Pons (tissue), 1 donor: ENCODE measurements at regions not wholly inside any gene's neighbourhood (a gene's known extent, or its start where the extent isn't known, plus 50 kb on each side); places are given as distances from the start of the nearest gene placed in this dataset.
"Not testable (repeated sequence)": the region's sequence is repeated elsewhere in the genome, so short reads cannot be mapped to it uniquely, and the experiment has no call there.

ENCODE experiments used
- DNase-seq: peaks from one replicate; pipeline ENCODE4 v3.0.0-alpha.2; 2016; ENCODE audit warnings: low spot score

- DNase-seq, result no peak
Observed at GRCh38 chr5:85545129-85545528, 1072.6 kb upstream of the COX7C start.

DNA sequence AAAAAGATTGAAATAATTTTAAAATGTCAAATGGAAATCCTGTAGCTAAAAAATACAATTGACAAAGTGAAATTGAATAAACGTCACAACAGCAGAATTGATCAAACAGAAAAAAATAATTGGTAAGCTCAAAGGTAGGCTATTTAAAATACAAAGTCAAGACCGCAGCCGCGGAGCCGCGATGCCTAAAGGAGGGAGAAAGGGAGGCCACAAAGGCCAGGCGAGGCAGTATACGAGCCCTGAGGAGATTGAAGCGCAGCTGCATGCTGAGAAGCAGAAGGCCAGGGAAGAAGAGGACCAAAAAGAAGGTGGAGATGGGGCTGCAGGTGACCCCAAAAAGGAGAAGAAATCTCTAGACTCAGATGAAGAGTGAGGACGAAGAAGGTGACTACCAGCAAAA lies 1068.5 kb upstream of the COX7C start:
- DNase-seq, result no peak

GRCh38 chr5:85549836-85550599 lies 1067.7 kb upstream of the COX7C start:
- DNase-seq, result no peak

DNA sequence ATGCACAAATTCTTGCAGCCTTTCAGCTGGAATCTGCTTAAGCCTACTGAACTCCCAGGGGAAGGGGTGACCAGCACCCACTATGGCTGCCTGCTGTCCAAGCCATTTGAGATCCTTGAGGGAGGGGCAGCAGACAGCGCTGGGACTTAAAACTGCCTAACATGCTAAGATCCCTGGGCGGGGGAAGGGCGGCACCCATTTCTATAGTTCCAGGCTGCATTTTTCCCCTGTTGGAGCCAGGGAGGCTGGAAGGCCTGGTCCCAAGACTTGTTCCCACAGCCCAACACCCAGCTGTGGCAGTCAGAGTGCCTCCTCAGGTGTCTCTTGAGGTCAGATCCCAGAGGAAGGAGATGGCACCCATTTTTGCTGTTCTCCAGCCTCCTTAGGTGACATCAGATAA lies 1061.3 kb upstream of the COX7C start:
- DNase-seq, result no peak

DNA sequence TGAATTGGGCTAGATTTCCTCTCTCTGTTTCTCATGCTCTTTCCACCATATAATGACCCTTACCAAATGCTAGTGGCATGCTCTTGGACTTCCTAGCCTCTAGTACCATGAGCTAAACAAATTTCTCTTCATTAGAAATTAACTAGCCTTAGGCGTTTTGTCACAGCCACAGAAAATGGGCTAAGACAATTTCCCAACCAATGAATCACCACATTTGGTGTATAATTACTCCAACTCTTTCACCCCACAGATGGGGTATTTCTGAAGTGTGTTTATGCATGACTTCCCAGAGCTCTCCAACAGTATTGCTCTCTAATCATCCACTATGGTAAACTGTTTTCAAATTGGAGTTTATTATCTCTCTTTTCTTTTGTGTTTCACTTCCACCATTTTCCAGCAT lies 1041.1 kb upstream of the COX7C start:
- DNase-seq, result no peak

- not testable (repeated sequence) for DNase-seq
Observed at GRCh38 chr5:85587806-85588205, 1029.9 kb upstream of the COX7C start.

DNA sequence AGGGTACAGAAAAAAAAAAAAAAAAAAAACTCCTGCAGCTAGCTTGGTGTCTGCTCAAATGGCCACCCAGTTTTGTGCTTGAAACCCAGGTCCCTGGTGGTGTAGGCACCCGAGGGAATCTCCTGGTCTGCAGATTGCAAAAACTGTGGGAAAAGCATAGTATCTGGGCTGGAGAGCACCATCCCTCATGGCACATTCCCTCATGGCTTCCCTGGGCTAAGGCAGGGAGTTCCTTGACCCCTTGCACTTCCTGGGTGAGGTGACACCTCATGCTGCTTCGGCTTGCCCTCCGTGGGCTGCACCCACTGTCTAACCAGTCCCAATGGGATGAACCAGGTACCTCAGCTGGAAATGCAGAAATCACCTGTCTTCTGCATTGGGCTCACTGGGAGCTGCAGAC lies 1029.5 kb upstream of the COX7C start:
- not testable (repeated sequence) for DNase-seq

DNA sequence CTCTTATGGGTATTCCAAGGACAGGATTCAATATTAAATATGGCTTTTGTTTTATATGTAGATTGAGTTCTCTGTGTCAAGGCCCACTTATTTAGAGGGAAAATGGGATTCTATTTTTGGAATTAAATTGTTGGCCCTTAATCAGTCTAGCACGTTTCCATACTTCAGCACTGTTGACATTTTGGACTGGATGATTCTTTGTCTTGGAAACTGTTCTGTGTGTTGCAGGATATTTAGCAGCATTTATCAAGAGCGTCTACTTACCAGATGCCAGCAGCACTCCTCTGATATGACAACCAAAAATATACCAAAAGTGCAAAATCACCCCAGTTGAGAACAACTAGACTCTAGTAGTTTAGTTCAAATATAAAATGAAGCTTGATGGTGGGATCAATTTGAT lies 1027.0 kb upstream of the COX7C start:
- DNase-seq, result no peak

- no peak for DNase-seq
Observed at GRCh38 chr5:85591311-85591710, 1026.4 kb upstream of the COX7C start.

DNA sequence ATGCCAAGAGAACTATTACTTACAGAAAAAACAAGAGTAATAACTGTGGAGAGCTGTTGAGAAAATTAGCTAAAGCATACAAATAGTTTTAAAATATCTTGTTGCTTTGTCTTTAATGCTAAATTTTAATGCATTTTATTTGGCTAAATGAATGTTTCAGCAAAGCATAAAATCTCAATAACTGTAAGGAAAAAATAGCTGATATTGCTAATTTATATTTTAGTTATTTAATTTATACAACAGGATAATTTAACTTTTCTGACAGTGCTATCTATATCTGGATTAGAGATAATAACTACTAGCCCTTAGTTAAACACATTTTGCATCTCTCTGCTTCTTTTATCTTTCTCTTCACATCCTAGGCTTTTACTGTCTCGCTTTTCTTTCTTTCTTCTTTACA lies 1014.9 kb upstream of the COX7C start:
- no peak for DNase-seq

DNA sequence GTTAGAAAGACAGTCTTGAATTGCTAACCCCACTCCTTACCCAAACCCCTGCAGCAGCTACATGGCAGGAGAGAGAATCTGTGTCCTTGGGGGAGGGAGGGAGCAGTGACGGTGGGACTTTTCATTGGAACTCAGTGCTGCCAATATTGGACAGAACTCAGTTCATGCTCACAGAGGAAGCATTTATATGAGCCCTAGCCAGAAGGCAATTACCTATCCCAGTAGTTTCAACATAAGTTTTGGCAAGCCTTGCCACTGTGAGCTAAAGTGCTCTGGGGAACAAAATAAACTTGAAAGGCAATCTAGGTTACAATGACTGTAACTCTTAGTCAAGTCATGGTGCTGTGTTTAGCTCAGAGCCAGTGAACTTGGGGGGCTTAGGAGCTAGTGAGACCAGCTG lies 1013.4 kb upstream of the COX7C start:
- no peak for DNase-seq

DNA sequence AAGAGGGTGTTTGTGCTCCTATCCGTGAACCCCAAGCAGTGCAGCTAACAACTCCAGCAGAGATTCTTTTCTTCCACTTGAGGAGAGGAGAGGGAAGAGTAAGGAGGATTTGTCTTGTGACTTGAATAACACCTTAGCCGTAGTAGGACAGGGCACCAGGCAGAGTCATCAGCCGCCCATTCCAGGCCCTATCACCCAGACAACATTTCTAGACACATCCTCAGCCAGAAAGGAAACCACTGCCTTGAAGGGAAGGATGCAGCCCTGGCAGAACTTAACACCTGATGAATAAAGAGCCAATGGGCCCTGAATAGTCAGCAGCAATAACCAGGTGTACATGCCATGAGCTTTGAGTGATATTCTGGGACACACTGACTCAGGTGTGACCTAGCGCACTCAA lies 1013.0 kb upstream of the COX7C start:
- no peak for DNase-seq

DNA sequence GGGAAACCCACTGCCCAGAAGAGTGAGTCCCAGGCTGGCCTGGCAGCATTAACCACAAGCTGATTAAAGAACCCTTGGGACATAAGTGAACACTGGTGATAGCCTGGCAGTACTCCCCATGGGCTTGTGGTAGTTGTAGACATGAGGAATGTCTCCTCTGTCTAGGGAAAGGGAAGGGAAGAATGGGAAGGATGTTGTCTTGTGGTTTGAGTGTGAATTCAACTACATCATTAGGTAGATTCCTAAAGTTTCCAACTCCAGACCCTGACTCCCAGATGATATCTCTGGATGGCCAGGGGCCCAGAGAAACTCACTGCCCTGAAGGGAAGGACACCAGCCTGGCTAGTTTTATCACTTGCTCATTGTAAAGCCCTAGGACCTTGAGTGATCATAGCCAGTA lies 1012.4 kb upstream of the COX7C start:
- DNase-seq, result no peak

DNA sequence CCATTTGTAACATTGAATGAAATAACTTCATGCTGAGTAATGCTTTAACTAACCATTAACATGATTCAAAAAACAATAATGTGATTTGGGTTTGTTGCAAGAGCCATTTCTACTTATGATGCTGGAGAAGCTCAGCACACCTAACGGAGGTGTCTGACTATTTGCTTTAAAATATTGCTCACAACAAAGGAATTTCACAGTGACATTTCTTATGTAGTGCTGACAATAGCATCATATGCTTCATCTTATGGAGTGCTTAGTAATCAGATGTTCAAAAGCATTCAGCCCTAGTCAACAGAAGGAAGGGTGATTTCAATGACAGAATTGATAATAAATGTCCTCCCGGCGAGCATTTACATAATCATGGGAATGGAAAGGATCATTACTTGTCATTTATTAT lies 1003.3 kb upstream of the COX7C start:
- DNase-seq, result no peak

- no peak for DNase-seq
Observed at GRCh38 chr5:85621668-85622067, 996.1 kb upstream of the COX7C start.

DNA sequence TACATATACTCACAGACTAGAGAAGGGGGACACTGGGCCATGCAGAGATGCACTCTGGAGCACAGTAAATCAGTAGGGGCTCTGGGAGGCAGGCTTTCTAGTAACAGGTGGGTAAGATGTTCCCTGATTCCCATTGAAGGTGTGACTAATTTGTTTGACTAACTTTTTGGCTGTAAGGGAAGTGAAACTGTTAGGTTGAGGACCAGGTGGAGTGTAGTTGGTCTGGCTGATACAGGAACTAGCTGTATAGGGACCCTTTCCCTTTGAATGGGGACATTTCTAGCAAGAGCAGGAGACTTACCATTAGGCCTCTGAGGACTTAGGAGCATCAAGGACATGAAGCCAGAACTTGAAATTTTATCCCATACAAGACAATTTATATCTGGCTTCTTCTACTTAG lies 989.6 kb upstream of the COX7C start:
- DNase-seq, result no peak

DNA sequence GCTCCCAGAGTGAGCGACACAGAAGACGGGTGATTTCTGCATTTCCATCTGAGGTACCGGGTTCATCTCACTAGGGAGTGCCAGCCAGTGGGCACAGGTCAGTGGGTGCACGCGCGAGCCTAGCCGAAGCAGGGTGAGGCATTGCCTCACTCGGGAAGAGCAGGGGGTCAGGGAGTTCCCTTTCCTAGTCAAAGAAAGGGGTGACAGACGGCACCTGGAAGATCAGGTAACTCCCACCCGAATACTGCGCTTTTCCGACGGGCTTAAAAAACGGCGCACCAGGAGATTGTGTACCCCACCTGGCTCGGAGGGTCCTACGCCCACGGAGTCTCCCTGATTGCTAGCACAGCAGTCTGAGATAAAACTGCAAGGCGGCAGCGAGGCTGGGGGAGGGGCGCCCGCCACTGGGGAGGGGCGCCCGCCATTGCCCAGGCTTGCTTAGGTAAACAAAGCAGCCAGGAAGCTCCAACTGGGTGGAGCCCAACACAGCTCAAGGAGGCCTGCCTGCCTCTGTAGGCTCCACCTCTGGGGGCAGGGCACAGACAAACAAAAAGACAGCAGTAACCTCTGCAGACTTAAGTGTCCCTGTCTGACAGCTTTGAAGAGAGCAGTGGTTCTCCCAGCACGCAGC lies 979.1 kb upstream of the COX7C start:
- not testable (repeated sequence) for DNase-seq

GRCh38 chr5:85646036-85646435 lies 971.7 kb upstream of the COX7C start:
- DNase-seq, result no peak

GRCh38 chr5:85646641-85647040 lies 971.1 kb upstream of the COX7C start:
- DNase-seq, result no peak

DNA sequence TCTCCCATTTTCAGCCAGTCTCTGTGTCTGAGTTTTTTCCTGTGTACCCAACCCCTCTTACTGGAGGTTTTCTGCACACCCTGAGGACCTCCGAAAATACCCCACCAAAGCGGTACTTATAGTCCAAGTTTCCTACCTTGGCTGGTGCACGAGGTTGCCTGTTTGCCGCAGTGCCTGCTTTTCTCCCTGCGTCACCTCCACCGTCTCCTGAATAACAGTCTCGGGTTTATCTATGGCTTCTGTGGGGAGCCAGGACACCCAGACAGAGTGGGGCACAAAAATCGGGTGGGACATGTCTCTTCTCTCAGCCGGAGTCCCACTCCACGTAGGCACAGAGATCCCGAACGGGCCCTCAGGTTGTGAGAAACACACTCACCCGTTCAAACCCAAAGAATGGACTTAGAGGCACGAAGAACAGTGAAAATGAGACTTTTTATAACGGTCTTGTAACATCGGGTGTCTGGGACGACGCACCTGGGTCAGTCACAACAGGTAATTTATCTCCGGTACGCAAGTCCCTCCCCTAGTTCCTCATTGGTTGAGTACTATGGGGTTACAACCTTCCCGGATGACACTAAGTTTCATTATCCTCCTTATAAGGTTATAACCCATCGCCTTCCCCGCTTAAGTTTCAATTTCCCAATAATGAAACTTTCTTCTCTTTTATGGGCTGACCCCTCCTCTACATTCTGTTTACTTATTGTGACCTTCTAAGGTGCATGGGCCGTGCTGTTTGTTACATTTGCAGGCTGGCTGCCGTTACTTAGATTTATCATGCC lies 970.2 kb upstream of the COX7C start:
- DNase-seq, result no peak

DNA sequence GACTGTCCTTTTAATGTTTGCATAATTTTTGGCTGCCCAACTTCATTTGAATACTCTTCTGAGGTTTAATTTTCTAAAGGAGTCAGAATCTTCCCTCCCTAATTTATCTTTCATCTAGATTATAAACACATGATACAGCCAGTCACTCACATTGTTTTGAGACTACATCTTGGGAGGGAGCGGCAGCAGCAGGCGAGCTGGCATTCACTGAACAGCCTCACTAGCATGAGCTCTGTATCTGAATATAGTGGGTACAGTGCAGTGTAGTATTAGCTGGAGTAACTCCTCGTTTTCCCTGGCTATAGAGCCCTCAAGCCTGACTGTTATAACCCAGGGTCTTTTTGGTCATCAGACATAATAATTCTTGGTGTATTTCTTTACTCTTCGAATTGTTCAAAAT lies 969.2 kb upstream of the COX7C start:
- DNase-seq, result no peak

GRCh38 chr5:85651731-85652130 lies 966.0 kb upstream of the COX7C start:
- DNase-seq, result no peak

GRCh38 chr5:85654144-85654543 lies 963.6 kb upstream of the COX7C start:
- DNase-seq, result not testable (repeated sequence)
